ENCODE measurements at regions not wholly inside any gene's neighbourhood (a gene's known extent, or its start where the extent isn't known, plus 50 kb on each side); places are given as distances from the start of the nearest gene placed in this dataset.

GRCh38 chr13:49859560-49859959, 67.1 kb upstream of the KPNA3 start:
- H3K36me3 ChIP-seq (ENCODE audit: control insufficient read depth, insufficient read depth, low read length), result no peaks in the 10 kb centered on the region
- no peak for DNase-seq (ENCODE audit: low read depth, low spot score)
- intact Hi-C loops (cut with micrococcal nuclease; ENCODE audit: unreplicated experiment) (loop anchor here (5.0 kb wide), 1 partner anchor 202 kb away; no protein-coding TSS in a partner anchor), in situ Hi-C loops (cut with HindIII; ENCODE audit: low pct_unique_long_range_greater_than_20kb, low sequenced_read_pairs) (no loop called here)
- H3K9me3 ChIP-seq (ENCODE audit: control insufficient read depth, insufficient read depth, low read depth, low read length), result no peaks in the 10 kb centered on the region
- no peaks in the 10 kb centered on the region for H3K27me3 ChIP-seq (ENCODE audit: control insufficient read depth, insufficient read depth, low read length)
- H3K4me3 ChIP-seq (ENCODE audit: low read depth in 2 of 2, low read length in 2 of 2), result no peak overlapping the region
- no peak for ATAC-seq
- TF ChIP-seq TCF7L2 (IDR thresholded peaks at IDR 0.05; ENCODE audit: low read depth, low read length) (no peak), REST (IDR thresholded peaks at IDR 0.05; ENCODE audit: insufficient read depth in 1 of 2, low read depth in 2 of 2, low read length in 1 of 2) (no peak), POLR2AphosphoS5 (IDR thresholded peaks at IDR 0.05; ENCODE audit: low read depth, low read length) (no peak), SIN3A (IDR thresholded peaks at IDR 0.05; ENCODE audit: borderline replicate concordance, insufficient read depth, low read depth, low read length) (no peak), CTCF (IDR thresholded peaks at IDR 0.05) (no peak)
- H3K4me1 ChIP-seq (ENCODE audit: control insufficient read depth, insufficient read depth, low read length), result peaks cover 6% of the 10 kb centered on the region
- ChIA-PET CTCF (no interaction called here), POLR2A (no interaction called here)
- no TSS peak for BruUV-seq (replicated peaks)
- no peak overlapping the region; the same call in 1 of the 2 replicates for H3K27ac ChIP-seq (ENCODE audit: low read length)

GRCh38 chr13:49858178-49858856, 65.8 kb upstream of the KPNA3 start:
- Histone ChIP-seq H3K36me3 (ENCODE audit: control insufficient read depth, insufficient read depth, low read length) (no peaks in the 10 kb centered on the region), H3K4me1 (ENCODE audit: control insufficient read depth, insufficient read depth, low read length) (peaks cover 6% of the 10 kb centered on the region), H3K4me3 (ENCODE audit: low read depth in 2 of 2, low read length in 2 of 2) (no peak overlapping the region), H3K9me3 (ENCODE audit: control insufficient read depth, insufficient read depth, low read depth, low read length) (peaks cover 4% of the 10 kb centered on the region; the same call in 1 of the 2 replicates), H3K27ac (ENCODE audit: low read length) (0 out of 2 replicates have a peak overlapping the region, but pooled peaks have one; percentile 44), H3K27me3 (ENCODE audit: control insufficient read depth, insufficient read depth, low read length) (no peaks in the 10 kb centered on the region)
- in situ Hi-C loops (cut with HindIII; ENCODE audit: low pct_unique_long_range_greater_than_20kb, low sequenced_read_pairs) (no loop called here), intact Hi-C loops (cut with micrococcal nuclease; ENCODE audit: unreplicated experiment) (loop anchor here (5.0 kb wide), 1 partner anchor 201 kb away; no protein-coding TSS in a partner anchor)
- CTCF ChIA-PET, result no interaction called here
- peak; percentile 91 for ATAC-seq
- TF ChIP-seq POLR2AphosphoS5 (IDR thresholded peaks at IDR 0.05; ENCODE audit: low read depth, low read length) (no peak), TCF7L2 (IDR thresholded peaks at IDR 0.05; ENCODE audit: low read depth, low read length) (peak; percentile 22; the same call in 1 of the 2 replicates), SIN3A (IDR thresholded peaks at IDR 0.05; ENCODE audit: borderline replicate concordance, insufficient read depth, low read depth, low read length) (no peak)
- POLR2A ChIA-PET, result no interaction called here
- BruUV-seq (replicated peaks), result no TSS peak
- peak; percentile 42 for DNase-seq (ENCODE audit: low read depth, low spot score)

GRCh38 chr13:49855930-49856329, 63.4 kb upstream of the KPNA3 start:
- BruUV-seq (replicated peaks), result no TSS peak
- Histone ChIP-seq H3K9me3 (ENCODE audit: control insufficient read depth, insufficient read depth, low read depth, low read length) (peaks cover 4% of the 10 kb centered on the region; the same call in 1 of the 2 replicates), H3K27me3 (ENCODE audit: control insufficient read depth, insufficient read depth, low read length) (no peaks in the 10 kb centered on the region), H3K4me3 (ENCODE audit: low read depth in 2 of 2, low read length in 2 of 2) (no peak overlapping the region), H3K36me3 (ENCODE audit: control insufficient read depth, insufficient read depth, low read length) (no peaks in the 10 kb centered on the region), H3K27ac (ENCODE audit: low read length) (no peak overlapping the region), H3K4me1 (ENCODE audit: control insufficient read depth, insufficient read depth, low read length) (peaks cover 6% of the 10 kb centered on the region)
- no peak for TF ChIP-seq SIN3A (IDR thresholded peaks at IDR 0.05; ENCODE audit: borderline replicate concordance, insufficient read depth, low read depth, low read length)
- no peak for TF ChIP-seq POLR2AphosphoS5 (IDR thresholded peaks at IDR 0.05; ENCODE audit: low read depth, low read length)
- no peak for TF ChIP-seq CTCF (IDR thresholded peaks at IDR 0.05)
- no peak for TF ChIP-seq REST (IDR thresholded peaks at IDR 0.05; ENCODE audit: insufficient read depth in 1 of 2, low read depth in 2 of 2, low read length in 1 of 2)
- no peak for TF ChIP-seq TCF7L2 (IDR thresholded peaks at IDR 0.05; ENCODE audit: low read depth, low read length)
- intact Hi-C loops (cut with micrococcal nuclease; ENCODE audit: unreplicated experiment) (loop anchor here (5.0 kb wide), 1 partner anchor 199 kb away; no protein-coding TSS in a partner anchor), in situ Hi-C loops (cut with HindIII; ENCODE audit: low pct_unique_long_range_greater_than_20kb, low sequenced_read_pairs) (no loop called here)
- DNase-seq (ENCODE audit: low read depth, low spot score), result no peak
- POLR2A ChIA-PET, result no interaction called here
- ATAC-seq, result no peak
- CTCF ChIA-PET, result no interaction called here
